Right lobe of liver (tissue), 6 donors: ENCODE measurements at regions not wholly inside any gene's neighbourhood (a gene's known extent, or its start where the extent isn't known, plus 50 kb on each side); places are given as distances from the start of the nearest gene placed in this dataset.

Experiments
- ATAC-seq, 4 donors: fragments of 200-7000 bp; cut with Tn5 transposase; one replicate each; pipeline ENCODE4 v1.9.1; 2020; ENCODE audit warnings: mild to moderate bottlenecking in 4 of 4, moderate library complexity in 4 of 4
- DNase-seq, 3 donors: peaks; one replicate each; pipeline ENCODE4 v3.0.0-alpha.2; 2020
- H3K27ac ChIP-seq, 3 donors: fragments of 200-600 bp; one replicate each; pipeline ENCODE4 v1.8.0; 2022
- H3K27me3 ChIP-seq, 2 donors: fragments of 200-600 bp; one replicate each; pipeline ENCODE4 v1.8.0; 2022
- H3K36me3 ChIP-seq, 4 donors: fragments of 200-600 bp; sonication (generic) in 1 of 4; one replicate each; pipeline versions ENCODE4 v1.5.1 to v1.8.0; 2017 to 2022; ENCODE audit warnings: control low read depth in 1 of 4
- H3K4me1 ChIP-seq, 4 donors: fragments of 200-600 bp; sonication (generic) in 1 of 4; one replicate each; pipeline versions ENCODE4 v1.5.1 to v1.8.0; 2017 to 2022; ENCODE audit warnings: control low read depth in 1 of 4
- H3K4me3 ChIP-seq, 3 donors: fragments of 200-600 bp; one replicate each; pipeline ENCODE4 v1.8.0; 2022
- H3K9me3 ChIP-seq, 4 donors: fragments of 200-600 bp; sonication (generic) in 1 of 4; one replicate each; pipeline versions ENCODE4 v1.5.1 to v1.8.0; 2017 to 2022; ENCODE audit warnings: control low read depth in 1 of 4
- CTCF ChIP-seq, 4 donors: fragments of 200-600 bp in 3 of 4; fragments of 450-650 bp in 1 of 4; IDR thresholded peaks; one replicate each; pipeline versions ENCODE4 v1.5.1 to v1.8.0; 2016 to 2022; ENCODE audit warnings: antibody characterized with exemption in 4 of 4, mild to moderate bottlenecking in 2 of 4
- POLR2A ChIP-seq: fragments of 450-650 bp; IDR thresholded peaks from one replicate; pipeline ENCODE4 v1.6.1; 2017; ENCODE audit warnings: antibody characterized with exemption, mild to moderate bottlenecking
- WGBS: methylation state at CpG from one replicate; pipeline ENCODE4 v1.1.6; 2018; ENCODE audit warnings: low coverage, low lambda C conversion rate; ENCODE audit not compliant: insufficient coverage; ENCODE audit errors: missing lambda C conversion rate; 5-methylcytosine and 5-hydroxymethylcytosine counted together
- intact Hi-C, 2 donors: fragments of 100-400 bp; cut with DNase I; formaldehyde crosslinking; loops; one replicate each; pipeline versions ENCODE4 v1.11.2 to v1.14.1; 2022
- donor health status: DM: no; HTN: yes; CAD: no.
- donor health status: DM: no; HTN: no; CAD: no.
- donor health status: DM: no; HTN: no; CAD: no.
- donor health status: DM: no; HTN: yes; CAD: no.
- donor health status: DM: no; HTN: yes; CAD: no.

GRCh38 chr20:39897781-39898466 lies 791.1 kb downstream of the MAFB start:
- no peak for TF ChIP-seq POLR2A
- no peak for TF ChIP-seq CTCF (IDR thresholded peaks at IDR 0.05)
- Histone ChIP-seq H3K4me1 (peaks cover 0 to 15% (median 6%) of the 10 kb centered on the region in 4 donors), H3K27ac (no peak overlapping the region), H3K36me3 (no peaks in the 10 kb centered on the region), H3K27me3 (no peaks in the 10 kb centered on the region), H3K9me3 (no peaks in the 10 kb centered on the region), H3K4me3 (no peak overlapping the region)
- ATAC-seq: peak in 1 of 4 donors; percentile 20
- 73% methylated on average over 4 of the region's 4 CpGs for WGBS
- intact Hi-C loops: loop anchor here (10.0 kb wide), 1 partner anchor 87 kb away; no protein-coding TSS in a partner anchor
- DNase-seq: no peak

- WGBS: 64% methylated on average over 3 of the region's 3 CpGs
- Histone ChIP-seq H3K4me3 (no peak overlapping the region), H3K27ac (no peak overlapping the region), H3K27me3 (no peaks in the 10 kb centered on the region), H3K36me3 (no peaks in the 10 kb centered on the region), H3K4me1 (peaks cover 0 to 21% (median 6%) of the 10 kb centered on the region in 4 donors), H3K9me3 (no peaks in the 10 kb centered on the region)
- TF ChIP-seq POLR2A: no peak
- no peak for DNase-seq
- intact Hi-C loops: loop anchor here (10.0 kb wide), 1 partner anchor 88 kb away; no protein-coding TSS in a partner anchor
- ATAC-seq: no peak
These were observed 792.0 kb downstream of the MAFB start for GRCh38 chr20:39897058-39897457.

- H3K36me3 ChIP-seq: no peaks in the 10 kb centered on the region
- no peak overlapping the region for H3K27ac ChIP-seq
- H3K9me3 ChIP-seq: no peaks in the 10 kb centered on the region
- TF ChIP-seq POLR2A (no peak), CTCF (IDR thresholded peaks at IDR 0.05) (no peak)
- WGBS: 95% methylated on average over 2 of the region's 2 CpGs
- ATAC-seq (no peak), DNase-seq (no peak)
- H3K4me1 ChIP-seq: peaks cover 0 to 34% (median 6%) of the 10 kb centered on the region in 4 donors
- intact Hi-C loops: loop anchor here (10.0 kb wide), 1 partner anchor 91 kb away; no protein-coding TSS in a partner anchor
- H3K4me3 ChIP-seq: no peak overlapping the region
- no peaks in the 10 kb centered on the region for H3K27me3 ChIP-seq
These were observed 795.0 kb downstream of the MAFB start for GRCh38 chr20:39894067-39894466.

GRCh38 chr20:39893003-39893685 lies 795.9 kb downstream of the MAFB start:
- TF ChIP-seq CTCF (IDR thresholded peaks at IDR 0.05) (peak in 1 of 4 donors; percentile 15), POLR2A (no peak)
- no peak for DNase-seq
- WGBS: 33% methylated on average over 1 of the region's 1 CpG
- intact Hi-C loops: loop anchor here (10.0 kb wide), 1 partner anchor 92 kb away; no protein-coding TSS in a partner anchor
- Histone ChIP-seq H3K27me3 (no peaks in the 10 kb centered on the region), H3K4me1 (peaks cover 0 to 34% (median 3%) of the 10 kb centered on the region in 4 donors), H3K36me3 (no peaks in the 10 kb centered on the region), H3K9me3 (no peaks in the 10 kb centered on the region), H3K27ac (peak overlapping the region in 1 of 3 donors; percentile 14), H3K4me3 (no peak overlapping the region)
- peak in 3 of 4 donors; percentile 31 to 48 (median 43) for ATAC-seq

- peak; percentile 79 to 88 (median 82) for ATAC-seq
- peak overlapping the region in 1 of 3 donors; percentile 8 for H3K4me3 ChIP-seq
- no peaks in the 10 kb centered on the region for H3K36me3 ChIP-seq
- H3K27me3 ChIP-seq: no peaks in the 10 kb centered on the region
- H3K27ac ChIP-seq: peak overlapping the region in 2 of 3 donors; percentile 34 to 67
- DNase-seq: peak in 1 of 3 donors; percentile 47
- 40% methylated on average over 1 of the region's 1 CpG for WGBS
- TF ChIP-seq POLR2A: no peak
- TF ChIP-seq CTCF (IDR thresholded peaks at IDR 0.05): no peak
- H3K9me3 ChIP-seq: no peaks in the 10 kb centered on the region
- H3K4me1 ChIP-seq: peaks cover 0 to 34% (median 3%) of the 10 kb centered on the region in 4 donors
- intact Hi-C loops: loop anchor here (10.0 kb wide), 1 partner anchor 94 kb away; no protein-coding TSS in a partner anchor
These were observed 798.3 kb downstream of the MAFB start for GRCh38 chr20:39890697-39891096.
